ENCODE measurements at regions not wholly inside any gene's neighbourhood (a gene's known extent, or its start where the extent isn't known, plus 50 kb on each side); places are given as distances from the start of the nearest gene placed in this dataset.

- DNase-seq, result no peak
Observed at GRCh38 chr6:67292169-67292568, 1342.9 kb upstream of the ADGRB3 start.

DNA sequence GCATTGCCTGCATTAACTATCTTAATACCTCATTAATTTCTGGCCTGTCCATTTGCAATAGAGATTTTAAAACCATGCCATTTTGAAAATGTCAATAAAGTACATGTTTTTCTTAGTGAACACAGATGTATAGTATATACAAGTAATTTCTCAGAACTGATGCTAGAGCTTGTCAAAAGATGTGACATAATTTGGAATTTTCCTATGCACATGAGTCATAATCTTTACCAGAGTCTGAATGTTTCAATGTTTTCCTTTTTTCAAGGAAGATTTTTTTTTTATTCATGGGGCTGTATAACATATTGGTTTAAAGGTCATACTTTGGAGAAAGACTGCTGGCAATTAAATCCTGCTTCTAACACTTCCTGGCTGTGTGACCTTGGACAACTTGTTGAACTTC is 1347.5 kb upstream of the ADGRB3 start:
- DNase-seq, result no peak

DNA sequence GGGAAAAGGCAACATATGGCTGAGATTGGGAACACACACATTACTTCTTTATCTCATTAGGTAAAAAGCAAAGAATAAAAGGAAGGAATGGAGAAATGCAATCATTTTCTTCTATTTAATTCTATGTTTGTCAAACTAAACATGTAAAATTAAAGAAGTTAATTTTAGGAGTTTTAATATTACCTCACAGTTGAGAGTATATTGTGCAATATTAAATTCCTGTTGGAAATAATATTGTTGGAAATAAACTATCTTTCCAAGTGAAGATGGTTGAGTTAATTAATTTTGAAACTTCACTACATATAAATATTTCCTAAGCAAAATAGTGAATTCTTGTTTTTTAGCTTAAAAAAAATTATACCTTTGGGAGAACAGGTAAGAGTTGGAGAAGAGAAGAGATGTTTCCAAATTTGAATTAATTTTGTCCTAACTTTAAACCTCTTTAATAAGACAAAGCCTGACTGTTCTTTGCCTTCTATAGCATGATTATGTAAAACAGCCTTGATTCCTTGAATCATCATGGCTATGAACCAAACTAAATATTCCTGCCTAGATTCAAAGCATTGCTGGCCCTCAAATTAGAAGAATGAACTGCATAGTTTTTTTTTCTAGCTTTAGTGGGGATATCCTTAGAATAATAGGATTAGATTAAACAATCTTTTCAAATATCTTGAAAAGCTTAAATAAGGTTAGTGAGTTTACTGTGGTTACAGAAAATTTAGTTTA is 1349.1 kb upstream of the ADGRB3 start:
- no peak for DNase-seq

- DNase-seq, result no peak
Observed at GRCh38 chr6:67277312-67277711, 1357.8 kb upstream of the ADGRB3 start.

DNA sequence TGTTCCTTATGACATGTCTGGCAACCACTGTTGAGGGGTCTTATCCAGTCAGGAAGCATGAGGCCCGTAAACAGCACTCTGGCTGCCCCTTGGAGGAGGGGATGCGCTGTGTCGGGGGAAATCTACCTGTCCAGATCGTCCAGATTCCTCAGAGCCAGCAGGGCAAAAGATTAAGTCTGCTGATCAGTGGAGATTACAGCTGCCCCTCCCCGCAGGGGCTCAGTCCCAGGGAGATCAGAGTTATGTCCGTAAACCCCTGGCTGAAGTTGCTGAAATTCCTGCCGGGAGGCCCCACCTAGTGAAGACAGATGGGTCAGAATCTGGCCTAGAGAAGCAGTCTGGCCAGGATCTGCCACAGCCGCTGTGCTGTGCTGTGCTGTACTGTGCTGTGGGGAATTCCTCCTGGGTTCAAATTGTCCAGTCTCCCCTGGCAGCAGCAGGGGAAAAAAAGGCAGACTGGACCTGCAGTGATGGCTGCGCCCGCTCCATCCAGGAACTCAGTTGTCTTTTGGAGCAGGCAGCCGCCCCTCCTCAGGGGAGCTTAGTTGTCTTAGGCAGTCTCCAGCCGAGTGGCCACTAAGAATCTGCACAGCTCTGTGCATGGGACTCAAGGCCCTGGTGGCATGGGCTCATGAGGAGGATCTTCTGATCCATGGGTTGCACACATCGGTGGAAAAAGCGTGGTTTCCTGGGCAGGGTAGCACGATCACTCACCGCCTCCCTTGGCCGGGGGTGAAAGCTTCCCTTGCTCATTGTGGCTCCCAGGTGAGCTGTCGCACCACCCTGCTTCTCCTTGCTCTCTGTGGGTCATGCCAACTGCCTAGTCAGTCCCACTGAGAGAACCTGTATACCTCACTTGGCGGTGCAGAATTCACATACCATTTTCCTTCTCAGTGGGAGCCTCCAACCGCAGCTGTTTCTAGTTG is 1368.8 kb upstream of the ADGRB3 start:
- no peak for DNase-seq

DNA sequence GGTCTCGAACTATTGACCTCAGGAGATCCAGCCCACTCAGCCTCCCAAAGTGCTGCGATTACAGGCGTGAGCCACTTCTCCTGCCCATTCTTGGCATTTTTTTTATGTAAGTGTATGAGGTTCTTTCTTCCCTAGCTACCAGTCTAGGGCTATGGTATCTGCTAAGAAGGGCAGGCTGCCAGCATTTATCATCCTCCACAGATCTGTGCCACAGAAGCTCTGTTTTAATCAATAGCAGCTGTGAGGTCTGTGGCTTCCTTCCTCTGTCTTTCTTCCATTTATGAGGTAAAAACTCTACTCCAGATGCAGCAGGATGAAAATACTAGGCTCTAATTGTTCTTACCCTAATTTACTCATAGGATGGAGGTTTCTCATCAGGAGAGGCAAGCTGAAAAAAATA is 1382.4 kb upstream of the ADGRB3 start:
- no peak for DNase-seq

DNA sequence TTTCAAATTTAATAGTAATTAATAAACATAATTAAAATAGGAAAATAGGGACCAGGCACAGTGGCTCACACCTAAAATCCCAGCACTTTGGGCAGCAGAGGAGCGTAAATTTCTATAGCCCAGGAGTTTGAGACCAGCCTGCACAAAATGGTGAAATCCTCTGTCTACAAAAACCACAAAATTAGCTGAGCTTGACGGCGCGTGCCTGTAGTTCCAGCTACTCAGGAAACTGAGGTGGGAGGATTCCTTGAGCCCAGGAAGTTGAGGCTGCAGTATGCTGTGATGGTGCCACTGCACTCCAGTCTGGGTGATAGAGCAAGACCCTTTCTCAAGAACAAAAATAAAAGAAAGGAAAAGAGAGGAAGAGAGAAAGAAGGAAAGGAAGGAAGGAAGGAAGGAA is 1387.0 kb upstream of the ADGRB3 start:
- no peak for DNase-seq

DNA sequence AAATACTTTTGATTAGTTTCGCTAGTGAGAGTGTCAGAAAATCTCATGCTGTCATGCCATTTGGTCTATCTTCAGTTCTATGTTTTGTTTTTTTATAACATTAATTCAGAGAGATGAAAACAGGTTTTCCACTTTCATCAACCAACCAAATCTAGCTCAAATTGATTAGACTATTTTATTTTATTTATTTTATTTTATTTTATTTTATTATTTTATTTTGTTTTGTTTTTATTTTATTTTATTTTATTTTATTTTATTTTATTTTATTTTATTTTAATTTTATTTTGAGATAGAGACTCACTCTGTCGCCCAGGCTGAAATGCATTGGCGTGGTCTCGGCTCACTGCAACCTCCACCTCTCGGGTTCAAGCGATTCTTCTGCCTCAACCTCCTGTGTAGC is 1391.0 kb upstream of the ADGRB3 start:
- no peak for DNase-seq

DNA sequence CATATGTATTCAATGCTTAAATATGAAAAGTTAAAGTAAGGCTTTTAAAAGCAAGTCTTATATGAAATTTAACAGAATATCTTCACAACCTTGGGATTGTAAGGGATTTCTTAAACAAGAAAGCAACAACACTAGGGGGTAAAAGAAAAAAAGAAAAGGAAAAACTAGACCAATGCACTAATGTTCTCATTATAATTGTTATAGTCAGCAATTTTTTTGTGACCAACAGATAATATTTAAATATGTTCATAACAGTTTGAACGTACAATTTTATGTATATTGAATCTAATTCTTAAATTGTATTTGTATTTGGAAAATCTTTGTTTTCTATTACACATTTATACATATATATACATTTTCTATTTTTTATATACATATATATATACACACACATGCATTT is 1397.8 kb upstream of the ADGRB3 start:
- DNase-seq, result no peak

DNA sequence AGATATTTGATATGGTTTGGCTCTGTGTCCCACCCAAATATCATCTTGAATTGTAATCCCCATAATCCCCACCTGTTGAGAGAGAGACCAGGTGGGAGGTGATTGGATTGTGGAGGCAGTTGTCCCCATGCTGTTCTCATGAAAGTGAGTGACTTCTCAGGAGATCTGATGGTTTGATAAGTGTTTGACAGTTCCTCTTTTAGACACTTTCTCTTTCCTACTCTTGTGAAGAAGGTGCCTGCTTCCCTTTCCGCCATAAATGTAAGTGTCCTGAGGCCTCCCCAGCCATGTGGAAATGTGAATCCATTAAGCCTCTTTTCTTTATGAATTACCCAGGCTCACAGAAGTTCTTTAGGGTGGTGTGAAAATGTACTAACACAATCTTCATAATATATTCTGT is 1404.0 kb upstream of the ADGRB3 start:
- DNase-seq, result no peak

- no peak for DNase-seq
Observed at GRCh38 chr6:67224989-67225388, 1410.1 kb upstream of the ADGRB3 start.

DNA sequence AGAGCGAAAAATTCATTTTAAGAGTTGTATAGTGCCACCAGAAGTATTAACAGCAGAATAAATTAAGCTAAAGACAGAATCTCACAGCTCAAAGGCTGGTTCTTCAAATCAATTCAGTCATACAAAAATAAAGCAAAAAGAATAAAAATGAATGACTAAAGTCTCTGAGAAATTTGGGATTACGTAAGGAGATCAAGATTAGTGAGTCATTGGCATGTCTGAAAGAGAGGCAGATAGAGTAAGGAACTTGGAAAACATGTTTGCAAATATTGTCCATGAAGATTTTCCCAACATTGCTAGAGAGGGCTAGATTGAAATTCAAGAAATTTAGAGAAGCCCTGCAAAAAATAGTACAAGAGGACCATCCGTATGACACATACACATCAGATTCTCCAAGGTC is 1413.9 kb upstream of the ADGRB3 start:
- DNase-seq, result no peak

- no peak for DNase-seq
Observed at GRCh38 chr6:67219346-67219745, 1415.7 kb upstream of the ADGRB3 start.

GRCh38 chr6:67212584-67212983 is 1422.5 kb upstream of the ADGRB3 start:
- DNase-seq, result no peak

GRCh38 chr6:67210450-67210849 is 1424.6 kb upstream of the ADGRB3 start:
- no peak for DNase-seq

DNA sequence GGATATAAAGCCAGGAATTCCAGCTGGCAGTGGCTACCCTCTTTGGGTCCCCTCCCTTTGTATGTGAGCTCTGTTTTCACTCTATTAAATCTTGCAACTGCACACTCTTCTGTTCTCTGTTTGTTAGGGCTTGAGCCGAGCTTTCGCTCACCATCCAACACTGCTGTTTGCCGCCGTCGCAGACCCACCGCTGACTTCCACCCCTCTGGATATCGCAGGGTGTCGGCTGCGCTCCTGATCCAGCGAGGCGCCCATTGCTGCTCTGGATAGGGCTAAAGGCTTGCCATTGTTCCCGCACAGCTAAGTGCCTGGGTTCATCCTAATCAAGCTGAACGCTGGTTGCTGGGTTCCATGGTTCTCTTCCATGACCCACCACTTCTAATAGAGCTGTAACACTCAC is 1433.5 kb upstream of the ADGRB3 start:
- no peak for DNase-seq

DNA sequence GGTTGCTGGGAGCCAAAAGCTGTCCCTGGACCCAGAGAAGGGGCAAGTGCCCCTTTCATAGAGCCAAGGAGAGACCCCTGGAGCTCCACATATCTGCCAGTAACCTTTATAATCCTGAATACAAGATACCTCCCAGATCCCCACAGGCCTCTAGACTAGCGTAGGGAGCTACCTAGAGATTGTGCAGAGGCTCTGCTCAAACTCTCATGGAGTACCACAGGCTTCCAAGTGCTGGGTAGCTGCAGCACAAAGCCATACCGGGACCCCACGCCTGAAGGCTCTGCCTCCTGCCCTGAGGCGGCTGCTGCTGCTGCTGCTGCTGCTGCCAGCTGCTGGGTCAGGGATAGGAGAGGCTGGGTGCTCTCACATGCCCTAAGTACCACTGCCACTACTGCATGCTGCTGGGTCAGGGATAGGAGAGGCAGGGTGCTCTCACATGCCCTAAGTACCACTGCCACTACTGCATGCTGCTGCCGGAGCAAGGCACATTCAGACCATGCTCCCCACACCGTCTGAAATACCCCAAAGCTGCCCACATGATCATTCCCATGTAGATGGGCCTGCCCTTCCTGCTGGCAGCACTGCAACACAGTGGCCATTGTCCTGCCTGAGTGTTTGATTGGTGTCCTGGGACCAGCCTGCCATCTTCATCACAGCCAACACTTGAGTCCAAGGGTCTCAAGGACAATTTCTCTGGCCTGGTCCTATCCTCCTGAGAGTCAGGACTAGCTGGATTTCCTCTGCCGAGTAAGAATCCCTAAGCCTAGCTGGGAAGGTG is 1434.3 kb upstream of the ADGRB3 start:
- no peak for DNase-seq

DNA sequence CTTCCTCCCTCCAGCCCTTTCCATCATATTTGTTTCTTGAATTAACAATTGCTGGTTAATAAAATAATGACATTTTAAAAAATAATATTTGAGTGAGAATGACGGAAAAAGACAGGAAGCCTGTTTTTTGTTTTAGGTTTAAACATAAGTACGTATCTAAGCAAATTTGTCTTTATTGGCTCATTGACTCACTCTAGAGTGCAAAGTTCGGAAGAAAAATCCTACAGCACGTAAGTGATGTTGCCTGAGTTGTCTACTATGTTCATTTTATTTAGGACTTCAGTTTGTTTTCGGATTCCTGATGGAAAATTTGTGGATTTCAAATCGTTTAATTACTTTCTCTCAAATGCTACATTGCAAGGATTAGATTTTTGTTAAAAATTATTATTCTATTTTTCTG is 1435.7 kb upstream of the ADGRB3 start:
- DNase-seq, result no peak

DNA sequence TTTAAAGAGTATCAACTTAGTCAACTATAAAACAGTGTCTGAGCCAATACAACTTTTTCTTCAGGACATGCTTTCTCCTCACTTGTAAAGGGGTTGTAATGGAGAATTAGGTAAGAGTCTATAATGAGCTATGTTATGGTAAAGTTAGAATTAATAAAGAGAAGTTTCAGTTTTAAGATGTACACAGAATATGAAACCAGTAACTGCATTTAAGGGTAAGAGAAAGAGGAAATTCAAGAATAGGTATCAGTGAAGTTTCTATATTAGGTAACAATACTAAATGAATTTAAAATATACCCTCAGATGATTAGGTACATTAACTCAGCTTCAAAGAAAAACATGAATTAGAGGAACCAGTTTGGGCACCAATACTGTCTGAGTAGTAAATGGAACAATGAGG is 1444.3 kb upstream of the ADGRB3 start:
- DNase-seq, result no peak

- DNase-seq, result no peak
Observed at GRCh38 chr6:67184405-67184804, 1450.7 kb upstream of the ADGRB3 start.

- no peak for DNase-seq
Observed at GRCh38 chr6:67175101-67175500, 1460.0 kb upstream of the ADGRB3 start.

DNA sequence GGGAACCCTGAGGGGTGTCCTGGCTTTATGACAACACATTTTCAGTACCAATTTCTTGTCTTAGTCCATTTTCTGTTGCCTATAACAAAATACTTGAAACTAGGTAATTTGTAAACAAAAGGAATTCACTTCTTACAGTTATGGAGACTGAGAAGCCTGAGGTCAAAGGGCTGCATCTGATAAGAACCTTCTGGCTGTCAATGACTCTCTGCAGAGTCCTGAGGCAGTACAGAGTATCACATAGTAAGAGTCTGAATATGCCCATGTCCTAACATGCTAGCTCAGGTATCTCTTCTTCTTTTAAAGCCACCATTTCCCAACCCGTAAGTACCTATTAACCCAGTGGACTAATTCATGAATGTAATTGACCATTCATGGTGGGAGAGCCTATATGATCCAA is 1458.6 kb upstream of the EYS start:
- DNase-seq, result no peak

DNA sequence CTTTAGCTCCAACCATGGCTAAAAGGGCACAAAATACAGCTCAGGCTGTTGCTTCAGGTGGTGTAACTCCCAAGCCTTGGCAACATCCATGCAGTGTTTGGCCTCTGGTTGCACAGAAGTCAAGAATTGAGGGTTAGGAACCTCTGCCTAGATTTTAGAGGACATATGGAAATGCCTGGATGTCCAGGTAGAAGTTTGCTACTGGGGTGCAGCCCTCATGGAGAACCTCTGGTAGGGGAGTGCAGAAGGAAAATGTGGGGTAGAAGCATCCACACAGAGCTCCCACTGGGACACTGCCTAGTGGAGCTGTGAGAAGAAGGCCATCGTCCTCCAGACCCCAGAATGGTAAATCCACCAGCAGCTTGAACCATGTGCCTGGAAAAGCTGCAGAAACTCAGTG is 1453.8 kb upstream of the EYS start:
- DNase-seq, result no peak

GRCh38 chr6:67141005-67141404 is 1434.0 kb upstream of the EYS start:
- DNase-seq, result no peak

All from NCI-H1694 (cell line).